ENCODE measurements at regions not wholly inside any gene's neighbourhood (a gene's known extent, or its start where the extent isn't known, plus 50 kb on each side); places are given as distances from the start of the nearest gene placed in this dataset.

GRCh38 chr1:53409233-53409632, 50.0 kb upstream of the DMRTB1 start:
- Histone ChIP-seq H3K9me2 (replicated peaks; ENCODE audit: control insufficient read depth, low read length) (no peaks in the 10 kb centered on the region), H3K36me3 (ENCODE audit: control insufficient read depth, low read length) (no peaks in the 10 kb centered on the region), H3K4me2 (ENCODE audit: low read length) (no peak overlapping the region), H3K9me3 (ENCODE audit: control insufficient read depth, insufficient read depth, low read length) (no peaks in the 10 kb centered on the region), H3K4me3 (ENCODE audit: low read length) (no peak overlapping the region), H3K27me3 (ENCODE audit: control insufficient read depth, low read length) (peaks cover 34% of the 10 kb centered on the region), H3K4me1 (ENCODE audit: control insufficient read depth, low read length) (no peaks in the 10 kb centered on the region), H3K27ac (ENCODE audit: low read depth, low read length) (no peak overlapping the region), H3F3A (ENCODE audit: control insufficient read depth, insufficient read depth) (no peaks in the 10 kb centered on the region), H4K20me1 (ENCODE audit: control insufficient read depth, insufficient read depth, low read depth, low read length) (no peaks in the 10 kb centered on the region), H3K79me2 (ENCODE audit: control insufficient read depth, low read length) (no peaks in the 10 kb centered on the region)
- no peak for TF ChIP-seq EZH2phosphoT487 (IDR thresholded peaks at IDR 0.05; ENCODE audit: borderline replicate concordance, low read length)
- TF ChIP-seq, protein P1, sequence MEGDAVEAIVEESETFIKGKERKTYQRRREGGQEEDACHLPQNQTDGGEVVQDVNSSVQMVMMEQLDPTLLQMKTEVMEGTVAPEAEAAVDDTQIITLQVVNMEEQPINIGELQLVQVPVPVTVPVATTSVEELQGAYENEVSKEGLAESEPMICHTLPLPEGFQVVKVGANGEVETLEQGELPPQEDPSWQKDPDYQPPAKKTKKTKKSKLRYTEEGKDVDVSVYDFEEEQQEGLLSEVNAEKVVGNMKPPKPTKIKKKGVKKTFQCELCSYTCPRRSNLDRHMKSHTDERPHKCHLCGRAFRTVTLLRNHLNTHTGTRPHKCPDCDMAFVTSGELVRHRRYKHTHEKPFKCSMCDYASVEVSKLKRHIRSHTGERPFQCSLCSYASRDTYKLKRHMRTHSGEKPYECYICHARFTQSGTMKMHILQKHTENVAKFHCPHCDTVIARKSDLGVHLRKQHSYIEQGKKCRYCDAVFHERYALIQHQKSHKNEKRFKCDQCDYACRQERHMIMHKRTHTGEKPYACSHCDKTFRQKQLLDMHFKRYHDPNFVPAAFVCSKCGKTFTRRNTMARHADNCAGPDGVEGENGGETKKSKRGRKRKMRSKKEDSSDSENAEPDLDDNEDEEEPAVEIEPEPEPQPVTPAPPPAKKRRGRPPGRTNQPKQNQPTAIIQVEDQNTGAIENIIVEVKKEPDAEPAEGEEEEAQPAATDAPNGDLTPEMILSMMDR (IDR thresholded peaks at IDR 0.05; ENCODE audit: low read depth, low read length, poor library complexity, severe bottlenecking) = no peak

All from DOHH2 (cell line).